22Rv1 (cell line): ENCODE measurements at regions not wholly inside any gene's neighbourhood (a gene's known extent, or its start where the extent isn't known, plus 50 kb on each side); places are given as distances from the start of the nearest gene placed in this dataset.

Experiments used
- H3K27ac ChIP-seq: fragments of 450-650 bp; 2 replicates; pipeline ENCODE4 v1.5.1; 2017
- ZFX ChIP-seq: fragments of 450-650 bp; IDR thresholded peaks from 2 replicates; pipeline ENCODE4 v1.6.1; 2017; ENCODE audit warnings: antibody characterized with exemption, borderline replicate concordance
- TF ChIP-seq, protein P1 (sequence below): fragments of 450-650 bp; IDR thresholded peaks from 2 replicates; pipeline ENCODE4 v1.5.1; 2017; ENCODE audit warnings: mild to moderate bottlenecking

DNA sequence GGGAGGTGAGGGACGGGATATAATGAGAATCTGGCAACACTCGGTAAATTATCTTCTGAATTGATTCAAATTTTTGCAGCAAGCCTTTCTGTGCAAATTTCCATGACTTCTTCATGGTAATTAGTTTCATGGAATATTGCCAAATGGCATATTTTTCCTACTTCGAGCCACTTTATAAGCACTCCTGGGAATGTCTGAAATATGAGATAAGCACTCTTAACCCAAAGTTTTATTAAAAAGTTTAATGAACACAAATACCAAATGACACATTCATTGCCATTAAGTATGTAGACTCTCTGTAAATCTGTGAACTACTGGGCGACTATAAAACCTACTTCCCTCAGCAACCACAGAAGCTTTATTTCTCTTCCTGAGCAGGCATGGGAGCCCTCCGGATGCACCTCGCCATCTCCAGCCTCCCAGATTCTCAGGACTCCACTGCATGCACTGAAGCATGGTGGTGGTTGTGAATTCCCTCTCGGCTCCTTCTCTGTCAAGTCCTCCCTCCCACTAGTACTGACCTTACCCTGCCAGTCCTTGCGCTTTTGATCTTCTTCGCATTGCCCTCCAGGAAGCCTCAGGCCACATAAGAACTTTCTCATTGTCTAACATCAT lies 154.4 kb upstream of the RPL34 start:
- no peak for TF ChIP-seq ZFX
- TF ChIP-seq, protein P1, sequence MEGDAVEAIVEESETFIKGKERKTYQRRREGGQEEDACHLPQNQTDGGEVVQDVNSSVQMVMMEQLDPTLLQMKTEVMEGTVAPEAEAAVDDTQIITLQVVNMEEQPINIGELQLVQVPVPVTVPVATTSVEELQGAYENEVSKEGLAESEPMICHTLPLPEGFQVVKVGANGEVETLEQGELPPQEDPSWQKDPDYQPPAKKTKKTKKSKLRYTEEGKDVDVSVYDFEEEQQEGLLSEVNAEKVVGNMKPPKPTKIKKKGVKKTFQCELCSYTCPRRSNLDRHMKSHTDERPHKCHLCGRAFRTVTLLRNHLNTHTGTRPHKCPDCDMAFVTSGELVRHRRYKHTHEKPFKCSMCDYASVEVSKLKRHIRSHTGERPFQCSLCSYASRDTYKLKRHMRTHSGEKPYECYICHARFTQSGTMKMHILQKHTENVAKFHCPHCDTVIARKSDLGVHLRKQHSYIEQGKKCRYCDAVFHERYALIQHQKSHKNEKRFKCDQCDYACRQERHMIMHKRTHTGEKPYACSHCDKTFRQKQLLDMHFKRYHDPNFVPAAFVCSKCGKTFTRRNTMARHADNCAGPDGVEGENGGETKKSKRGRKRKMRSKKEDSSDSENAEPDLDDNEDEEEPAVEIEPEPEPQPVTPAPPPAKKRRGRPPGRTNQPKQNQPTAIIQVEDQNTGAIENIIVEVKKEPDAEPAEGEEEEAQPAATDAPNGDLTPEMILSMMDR: no peak

GRCh38 chr4:108458681-108459080 lies 161.7 kb upstream of the RPL34 start:
- TF ChIP-seq, protein P1: no peak
- no peak for TF ChIP-seq ZFX
- H3K27ac ChIP-seq: no peak overlapping the region

More for the DNA sequence above, 154.4 kb upstream of the RPL34 start:
- H3K27ac ChIP-seq: no peak overlapping the region

DNA sequence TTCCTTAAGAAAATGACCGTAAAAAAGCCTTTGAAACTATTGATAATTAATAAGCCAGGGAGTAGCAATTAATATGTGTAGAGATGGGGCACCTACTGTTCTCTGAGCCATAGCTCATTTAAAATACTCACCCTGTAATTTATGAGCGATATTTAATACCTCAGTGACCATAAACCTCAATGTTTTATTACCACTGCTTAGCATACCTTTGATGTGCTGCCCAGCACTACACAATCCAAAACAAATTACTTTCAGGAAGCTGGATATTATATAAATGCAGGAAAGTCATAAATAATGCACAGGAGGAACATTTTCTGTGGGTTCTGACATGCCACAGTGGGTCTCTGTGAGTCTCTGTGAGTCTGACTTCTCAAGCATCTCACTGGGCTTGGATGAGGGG lies 166.1 kb upstream of the RPL34 start:
- TF ChIP-seq, protein P1: no peak
- TF ChIP-seq ZFX: no peak

GRCh38 chr4:108453366-108453765 lies 167.0 kb upstream of the RPL34 start:
- H3K27ac ChIP-seq: no peak overlapping the region
- TF ChIP-seq, protein P1: no peak
- TF ChIP-seq ZFX: no peak

More for the DNA sequence above, 166.1 kb upstream of the RPL34 start:
- H3K27ac ChIP-seq: no peak overlapping the region

DNA sequence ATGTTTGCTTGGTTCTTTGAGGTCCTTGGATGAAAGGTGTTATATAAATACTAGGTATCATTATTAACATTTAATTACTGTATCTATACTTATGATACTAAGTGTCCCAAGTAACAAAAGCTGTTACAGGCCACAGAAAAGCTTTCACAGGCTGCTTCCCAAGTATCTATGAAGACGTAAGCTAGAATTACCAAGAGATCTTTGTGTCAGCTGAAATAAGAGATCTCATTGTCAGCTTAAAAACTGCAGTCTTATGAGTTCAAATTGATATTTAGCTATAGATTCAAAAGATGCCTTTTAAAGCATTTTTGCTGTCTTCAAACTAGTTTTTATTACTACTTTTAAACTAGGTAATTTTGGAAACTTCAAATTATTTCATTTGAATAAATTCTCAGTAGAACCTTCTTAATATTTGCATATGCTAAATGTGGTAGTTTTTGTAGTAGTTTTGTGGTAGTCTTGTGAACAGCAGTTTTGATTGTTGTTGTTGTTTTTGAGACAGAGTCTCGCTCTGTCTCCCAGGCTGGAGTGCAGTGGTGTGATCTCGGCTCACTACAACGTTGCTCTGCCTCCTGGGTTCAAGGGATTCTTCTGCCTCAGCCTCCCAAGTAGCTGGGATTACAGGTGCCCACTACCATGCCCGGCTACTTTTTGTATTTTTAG lies 170.0 kb upstream of the RPL34 start:
- H3K27ac ChIP-seq: no peak overlapping the region
- no peak for TF ChIP-seq ZFX
- TF ChIP-seq, protein P1: no peak

DNA sequence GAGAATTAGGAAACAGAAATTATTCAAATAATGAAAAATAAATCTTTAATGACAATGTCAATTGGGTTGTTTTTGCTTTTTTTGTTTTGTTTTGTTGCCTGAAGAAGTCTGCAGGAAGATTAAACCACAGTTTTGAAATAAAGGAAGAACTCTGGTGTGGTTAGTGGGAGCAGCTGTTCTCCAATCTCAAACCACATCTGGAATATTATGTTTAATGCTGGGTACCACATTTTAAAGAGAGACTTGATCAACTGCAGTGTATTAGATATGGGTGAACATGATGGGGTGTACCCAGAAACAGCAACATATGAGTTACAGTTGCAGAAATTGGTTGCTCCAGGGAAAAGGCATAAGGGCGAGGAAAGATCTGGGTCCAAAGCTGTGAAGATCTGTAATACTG lies 171.2 kb upstream of the RPL34 start:
- TF ChIP-seq, protein P1: no peak
- no peak for TF ChIP-seq ZFX
- no peak overlapping the region for H3K27ac ChIP-seq

DNA sequence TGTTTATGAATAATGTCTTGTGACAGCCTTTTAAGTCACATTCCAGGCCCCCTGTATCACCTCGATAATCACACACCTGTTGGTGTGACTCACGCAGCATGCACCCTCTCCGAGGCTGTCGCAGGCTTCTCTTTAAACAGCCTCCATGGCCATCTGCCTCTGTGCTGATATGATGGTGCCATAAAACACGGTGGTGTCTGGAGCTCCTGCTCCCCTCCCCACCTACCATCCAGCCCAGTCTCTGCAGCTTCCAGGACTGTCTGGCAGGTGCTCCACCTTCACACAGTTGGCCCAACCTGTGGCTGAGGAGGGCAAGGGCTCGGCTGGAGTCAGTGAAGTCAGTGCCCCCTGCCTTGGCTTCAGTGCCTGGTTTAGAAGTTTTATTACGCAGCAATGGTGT lies 173.8 kb upstream of the RPL34 start:
- TF ChIP-seq, protein P1: no peak
- no peak for TF ChIP-seq ZFX

More for the DNA sequence above, 173.8 kb upstream of the RPL34 start:
- H3K27ac ChIP-seq: no peak overlapping the region
